Heart right ventricle (tissue), 16 donors: ENCODE measurements at regions not wholly inside any gene's neighbourhood (a gene's known extent, or its start where the extent isn't known, plus 50 kb on each side); places are given as distances from the start of the nearest gene placed in this dataset.

ENCODE experiments used
- ATAC-seq, 8 donors: fragments of 200-7000 bp; cut with Tn5 transposase; one replicate each; pipeline ENCODE4 v1.9.1; 2020; ENCODE audit warnings: mild to moderate bottlenecking in 8 of 8, moderate library complexity in 8 of 8, moderate number of reproducible peaks in 1 of 8
- DNase-seq, 2 donors: peaks; one replicate each; pipeline ENCODE4 v3.0.0-alpha.2; 2020
- H3K27ac ChIP-seq, 10 donors: fragments of 200-600 bp; sonication (generic) in 2 of 10; one replicate each; pipeline versions ENCODE4 v1.5.0 to v1.8.0; 2020 to 2022; ENCODE audit warnings: mild to moderate bottlenecking in 3 of 10
- H3K27me3 ChIP-seq, 7 donors: fragments of 200-600 bp; one replicate each; pipeline ENCODE4 v1.8.0; 2021 to 2022; ENCODE audit warnings: mild to moderate bottlenecking in 2 of 7
- H3K36me3 ChIP-seq, 9 donors: fragments of 200-600 bp; sonication (generic) in 1 of 9; one replicate each; pipeline versions ENCODE4 v1.5.0 to v1.8.0; 2020 to 2022; ENCODE audit warnings: mild to moderate bottlenecking in 2 of 9
- H3K4me1 ChIP-seq, 9 donors: fragments of 200-600 bp; sonication (generic) in 1 of 9; one replicate each; pipeline versions ENCODE4 v1.5.0 to v1.8.0; 2020 to 2022; ENCODE audit warnings: mild to moderate bottlenecking in 4 of 9
- H3K4me3 ChIP-seq, 10 donors: fragments of 200-600 bp; sonication (generic) in 2 of 10; one replicate each; pipeline versions ENCODE4 v1.5.0 to v1.8.0; 2020 to 2022; ENCODE audit warnings: mild to moderate bottlenecking in 7 of 10, moderate library complexity in 2 of 10
- H3K9me3 ChIP-seq, 11 donors: fragments of 200-600 bp in 10 of 11; sonication (generic) in 2 of 11; one replicate each; pipeline versions ENCODE4 v1.5.0 to v1.8.0; 2013 to 2022; ENCODE audit warnings: mild to moderate bottlenecking in 2 of 11, control low read depth in 1 of 11, moderate library complexity in 1 of 11
- WGBS, 2 donors: extraction: QIAGEN DNeasy Blood & Tissue Kit; methylation state at CpG; one replicate each; pipeline ENCODE4 v1.1.7; 2013; ENCODE audit warnings: inconsistent platforms in 1 of 2; 5-methylcytosine and 5-hydroxymethylcytosine counted together
- intact Hi-C, 10 donors: fragments of 100-400 bp; cut with DNase I; formaldehyde crosslinking; loops; one replicate each; pipeline versions ENCODE4 v1.11.1 to v1.14.2; 2022
- TF ChIP-seq, protein P1 (sequence below), 9 donors: fragments of 200-600 bp; sonication (generic) in 2 of 9; IDR thresholded peaks; one replicate each; pipeline versions ENCODE4 v1.5.0 to v1.8.0; 2021 to 2022; ENCODE audit warnings: antibody characterized with exemption in 9 of 9, mild to moderate bottlenecking in 5 of 9, moderate library complexity in 1 of 9
- donor health status: Arrhythmogenic right ventricular cardiomyopathy.
- donor health status: ischemic (EF 13 %, LVEDD 7.1; RV severe dilation, severe dysfunction).
- donor health status: healthy with polysubstance abuse.
- donor health status: DM: no; HTN: yes; CAD: no.
- donor health status: DM: no; HTN: no; CAD: no.
- donor health status: ischemic (EF 25% LVEDD 6.9; RV normal size, moderate dysfunction).
- donor health status: ischemic (EF 25% LVEDD 5.7; RV mildly dilated, moderate dysfunction).
- donor health status: healthy.
- donor health status: DM: yes; HTN: yes; CAD: no.
- donor health status: Ischemic cardiomyopathy.
- donor health status: ischemic (EF 35%, LVEDD 5.7; RV mildly dilated, moderate dysfunction).
- donor health status: nonischemic (EF 11% LVEDD 7.7; RV severe dilation, severe dysfunction).
- donor health status: DM: yes; HTN: yes; CAD: no.
- donor health status: PGD.
- donor health status: ischemic (EF 29% LVEDD 5.4; RV normal size, mild dysfunction).
- donor health status: nonischemic (EF 23%, LVEDD 6.1; RV moderate dilation, normal function).

DNA sequence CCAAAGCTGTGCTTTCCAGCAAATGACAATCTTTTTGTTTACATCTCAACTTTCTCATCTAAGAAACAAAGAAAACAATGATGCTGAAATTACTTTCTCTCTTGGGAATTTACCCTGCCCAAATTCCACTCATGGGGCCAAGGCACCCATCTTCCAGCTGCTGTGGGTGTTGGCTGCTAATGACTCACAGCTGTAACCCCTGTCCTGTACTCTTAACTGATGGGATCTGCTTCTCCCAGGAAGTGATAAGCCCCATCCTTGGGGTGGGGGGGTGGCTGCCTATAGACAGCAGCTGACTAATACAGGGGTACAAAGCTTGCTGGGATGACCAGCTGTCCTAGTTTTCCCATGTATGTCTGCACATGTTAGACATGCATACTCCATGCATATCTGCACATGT lies 938.6 kb downstream of the C6orf118 start:
- TF ChIP-seq, protein P1, sequence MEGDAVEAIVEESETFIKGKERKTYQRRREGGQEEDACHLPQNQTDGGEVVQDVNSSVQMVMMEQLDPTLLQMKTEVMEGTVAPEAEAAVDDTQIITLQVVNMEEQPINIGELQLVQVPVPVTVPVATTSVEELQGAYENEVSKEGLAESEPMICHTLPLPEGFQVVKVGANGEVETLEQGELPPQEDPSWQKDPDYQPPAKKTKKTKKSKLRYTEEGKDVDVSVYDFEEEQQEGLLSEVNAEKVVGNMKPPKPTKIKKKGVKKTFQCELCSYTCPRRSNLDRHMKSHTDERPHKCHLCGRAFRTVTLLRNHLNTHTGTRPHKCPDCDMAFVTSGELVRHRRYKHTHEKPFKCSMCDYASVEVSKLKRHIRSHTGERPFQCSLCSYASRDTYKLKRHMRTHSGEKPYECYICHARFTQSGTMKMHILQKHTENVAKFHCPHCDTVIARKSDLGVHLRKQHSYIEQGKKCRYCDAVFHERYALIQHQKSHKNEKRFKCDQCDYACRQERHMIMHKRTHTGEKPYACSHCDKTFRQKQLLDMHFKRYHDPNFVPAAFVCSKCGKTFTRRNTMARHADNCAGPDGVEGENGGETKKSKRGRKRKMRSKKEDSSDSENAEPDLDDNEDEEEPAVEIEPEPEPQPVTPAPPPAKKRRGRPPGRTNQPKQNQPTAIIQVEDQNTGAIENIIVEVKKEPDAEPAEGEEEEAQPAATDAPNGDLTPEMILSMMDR (IDR thresholded peaks at IDR 0.05) = no peak
- H3K27ac ChIP-seq = no peak overlapping the region
- no peak for DNase-seq
- H3K27me3 ChIP-seq = no peaks in the 10 kb centered on the region
- H3K4me3 ChIP-seq = no peak overlapping the region
- H3K4me1 ChIP-seq = no peaks in the 10 kb centered on the region
- H3K9me3 ChIP-seq = no peaks in the 10 kb centered on the region
- no peaks in the 10 kb centered on the region for H3K36me3 ChIP-seq
- intact Hi-C loops = no loop called here
- no peak for ATAC-seq

DNA sequence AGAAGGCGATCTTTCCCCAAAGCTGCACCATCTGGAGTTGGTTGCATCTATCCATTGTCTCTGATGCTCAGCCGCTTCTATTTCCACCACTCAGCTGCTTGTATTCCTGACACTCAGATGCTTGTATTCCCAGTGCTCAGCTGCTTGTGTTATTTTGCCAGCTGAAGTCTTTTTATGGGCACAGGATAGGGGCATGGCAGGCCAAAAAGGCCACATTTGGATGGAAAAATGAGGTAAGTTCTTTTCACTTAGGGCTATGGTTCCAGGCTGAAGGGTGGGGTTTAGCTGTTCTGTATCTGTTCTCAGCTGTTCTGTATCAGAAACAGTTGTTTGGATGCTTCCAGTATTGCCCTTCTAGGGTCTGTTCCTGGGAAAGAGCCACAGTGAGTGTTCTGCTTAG lies 944.9 kb downstream of the QKI start:
- Histone ChIP-seq H3K36me3 (no peaks in the 10 kb centered on the region), H3K9me3 (peaks cover 0 to 35% (median 8%) of the 10 kb centered on the region in 11 donors), H3K4me1 (no peaks in the 10 kb centered on the region), H3K27me3 (no peaks in the 10 kb centered on the region), H3K27ac (no peak overlapping the region), H3K4me3 (no peak overlapping the region)
- DNase-seq (no peak), ATAC-seq (no peak)
- intact Hi-C loops = loop anchor here in 1 of 10 donors (10.0 kb wide), 1 partner anchor 565 kb away; no protein-coding TSS in a partner anchor
- WGBS, 2 donors = 94 to 95% methylated on average over 2 of the region's 2 CpGs
- TF ChIP-seq, protein P1 (IDR thresholded peaks at IDR 0.05) = no peak

DNA sequence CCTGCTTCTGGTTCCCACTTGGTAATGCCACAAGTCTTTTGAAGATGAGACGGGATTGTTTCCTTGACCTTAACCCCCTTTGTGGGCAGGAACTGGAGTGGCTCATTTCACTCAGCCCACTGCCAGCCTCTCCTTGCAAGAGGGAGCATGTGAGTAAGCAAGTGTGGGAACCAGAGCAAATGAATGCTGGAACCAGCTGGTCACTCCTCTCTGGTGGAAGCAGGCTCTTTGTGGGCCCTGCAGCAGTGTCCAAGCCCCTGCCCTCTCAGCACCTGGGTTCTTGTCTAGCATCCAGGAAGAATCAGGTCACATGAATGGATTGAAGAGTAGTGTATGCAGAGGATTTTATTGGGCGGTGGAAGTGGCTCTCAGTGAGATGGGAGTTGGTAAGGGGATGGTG lies 944.5 kb downstream of the QKI start:
- H3K27me3 ChIP-seq = no peaks in the 10 kb centered on the region
- no peak overlapping the region for H3K27ac ChIP-seq
- DNase-seq = no peak
- WGBS, 2 donors = 88 to 96% methylated on average over 2 of the region's 2 CpGs
- H3K36me3 ChIP-seq = no peaks in the 10 kb centered on the region
- H3K9me3 ChIP-seq = peaks cover 0 to 35% (median 8%) of the 10 kb centered on the region in 11 donors
- TF ChIP-seq, protein P1 (IDR thresholded peaks at IDR 0.05) = no peak
- H3K4me3 ChIP-seq = no peak overlapping the region
- H3K4me1 ChIP-seq = no peaks in the 10 kb centered on the region
- intact Hi-C loops = loop anchor here in 1 of 10 donors (10.0 kb wide), 1 partner anchor 566 kb away; no protein-coding TSS in a partner anchor
- ATAC-seq = no peak

DNA sequence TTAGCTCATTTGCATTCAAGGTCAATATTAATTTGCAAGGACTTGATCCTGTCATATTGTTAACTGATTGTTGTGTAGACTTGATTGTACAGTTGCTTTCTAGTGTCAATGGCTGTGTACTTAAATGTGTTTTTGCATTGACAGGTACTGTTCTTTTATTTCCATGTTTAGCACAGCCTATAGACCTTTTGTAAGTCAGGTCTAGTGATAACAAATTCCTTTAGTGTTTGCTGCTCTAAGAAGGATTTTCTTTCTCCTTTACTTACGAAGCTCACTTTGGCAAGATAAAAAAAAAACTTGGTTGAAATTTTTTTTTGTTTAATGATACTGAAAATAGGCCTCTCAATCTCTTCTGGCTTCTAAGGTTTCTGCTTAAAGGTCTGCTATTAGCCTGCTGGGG lies 942.3 kb downstream of the QKI start:
- Histone ChIP-seq H3K36me3 (no peaks in the 10 kb centered on the region), H3K4me3 (no peak overlapping the region), H3K27ac (no peak overlapping the region), H3K9me3 (peaks cover 0 to 34% (median 8%) of the 10 kb centered on the region in 11 donors), H3K27me3 (no peaks in the 10 kb centered on the region), H3K4me1 (no peaks in the 10 kb centered on the region)
- ATAC-seq (no peak), DNase-seq (no peak)
- TF ChIP-seq, protein P1 (IDR thresholded peaks at IDR 0.05) = no peak
- WGBS, 2 donors = 74 to 81% methylated on average over 1 of the region's 1 CpG
- intact Hi-C loops = loop anchor here in 1 of 10 donors (10.0 kb wide), 1 partner anchor 568 kb away; no protein-coding TSS in a partner anchor
